SU-DHL-6 (cell line): ENCODE measurements at regions not wholly inside any gene's neighbourhood (a gene's known extent, or its start where the extent isn't known, plus 50 kb on each side); places are given as distances from the start of the nearest gene placed in this dataset.

Experiments
- H2AFZ ChIP-seq: fragments of 200-600 bp; sonication (generic); 2 replicates; pipeline ENCODE4 v1.6.1; 2014; ENCODE audit warnings: low read depth, mild to moderate bottlenecking, moderate library complexity, mixed read lengths, antibody characterized with exemption, low read length; ENCODE audit not compliant: severe bottlenecking
- H3F3A ChIP-seq: fragments of 200-600 bp; shearing (Covaris generic); 2 replicates; pipeline ENCODE4 v1.6.0; 2016; ENCODE audit warnings: antibody characterized with exemption, mild to moderate bottlenecking; ENCODE audit not compliant: insufficient read depth
- H3K27ac ChIP-seq: fragments of 200-600 bp; sonication (generic); 2 replicates; pipeline ENCODE4 v1.5.1; 2016; ENCODE audit warnings: low read depth, mild to moderate bottlenecking, low read length, moderate library complexity, mixed read lengths
- H3K27me3 ChIP-seq: fragments of 200-600 bp; sonication (generic), shearing (Covaris generic); 2 replicates; pipeline ENCODE4 v1.6.0; 2014; ENCODE audit warnings: mild to moderate bottlenecking, low read length
- H3K36me3 ChIP-seq: fragments of 200-600 bp; sonication (generic); 2 replicates; pipeline ENCODE4 v1.6.1; 2014; ENCODE audit warnings: mild to moderate bottlenecking, low read length, mixed read lengths
- H3K4me2 ChIP-seq: fragments of 300-600, 200-600 bp; shearing (Covaris generic), sonication (generic); 2 replicates; pipeline ENCODE4 v1.6.0; 2014; ENCODE audit warnings: low read length, low read depth, mild to moderate bottlenecking; ENCODE audit not compliant: poor library complexity, severe bottlenecking
- H3K4me3 ChIP-seq: fragments of 200-600 bp; sonication (generic); 2 replicates; pipeline ENCODE4 v1.5.1; 2014; ENCODE audit warnings: antibody characterized with exemption, low read length, mild to moderate bottlenecking, mixed read lengths; ENCODE audit not compliant: insufficient read depth, poor library complexity, severe bottlenecking
- H3K79me2 ChIP-seq: fragments of 200-600 bp; sonication (generic); 2 replicates; pipeline ENCODE4 v1.6.1; 2014; ENCODE audit warnings: mild to moderate bottlenecking, low read length, moderate library complexity; ENCODE audit not compliant: insufficient read depth
- H3K9ac ChIP-seq: fragments of 200-600 bp; sonication (generic); 2 replicates; pipeline ENCODE4 v1.7.0; 2014; ENCODE audit warnings: mild to moderate bottlenecking, low read length
- H3K9me2 ChIP-seq: fragments of 200-600 bp; sonication (generic); replicated peaks from 2 replicates; pipeline ENCODE4 v1.6.1; 2014; ENCODE audit warnings: low read length; ENCODE audit not compliant: insufficient read depth
- H3K9me3 ChIP-seq: fragments of 200-600 bp; sonication (generic); 2 replicates; pipeline ENCODE4 v1.6.1; 2014; ENCODE audit warnings: low read length, mixed read lengths; ENCODE audit not compliant: insufficient read depth
- H4K20me1 ChIP-seq: fragments of 200-600 bp; sonication (generic); 2 replicates; pipeline ENCODE4 v1.6.1; 2014; ENCODE audit warnings: low read depth, mild to moderate bottlenecking, antibody characterized with exemption, low read length, moderate library complexity, mixed read lengths
- CTCF ChIP-seq: fragments of 200-600 bp; sonication (generic); IDR thresholded peaks from one replicate; pipeline ENCODE4 v1.5.1; 2017; ENCODE audit warnings: antibody characterized with exemption, mild to moderate bottlenecking, low read length, moderate library complexity; ENCODE audit not compliant: insufficient read depth, poor library complexity, severe bottlenecking
- EZH2phosphoT487 ChIP-seq: fragments of 200-600 bp; sonication (generic), shearing (Covaris generic); conservative IDR thresholded peaks from 2 replicates; pipeline ENCODE4 v1.6.1; 2018; ENCODE audit warnings: mild to moderate bottlenecking, antibody characterized with exemption, low read length, moderate library complexity, mixed read lengths

- no peak overlapping the region for H3K9ac ChIP-seq
- no peak overlapping the region for H3K4me3 ChIP-seq
- no peaks in the 10 kb centered on the region for H3K9me3 ChIP-seq
- H3K36me3 ChIP-seq, result no peaks in the 10 kb centered on the region
- no peaks in the 10 kb centered on the region for H3F3A ChIP-seq
- H3K79me2 ChIP-seq, result no peaks in the 10 kb centered on the region
- H3K9me2 ChIP-seq, result no peaks in the 10 kb centered on the region
- no peak overlapping the region for H3K27ac ChIP-seq
- no peak for TF ChIP-seq EZH2phosphoT487
- no peak for TF ChIP-seq CTCF
- H3K27me3 ChIP-seq, result no peaks in the 10 kb centered on the region
- H3K4me2 ChIP-seq, result no peak overlapping the region
- peak overlapping the region; percentile 87 for H2AFZ ChIP-seq
- H4K20me1 ChIP-seq, result no peaks in the 10 kb centered on the region
These were observed 61.6 kb downstream of the CCDC71L start for GRCh38 chr7:106599343-106599698.

- Histone ChIP-seq H3K36me3 (no peaks in the 10 kb centered on the region), H3K9me2 (no peaks in the 10 kb centered on the region), H3K27ac (no peak overlapping the region), H3K4me2 (peak overlapping the region; percentile 69), H2AFZ (peak overlapping the region; percentile 87), H4K20me1 (no peaks in the 10 kb centered on the region), H3K27me3 (no peaks in the 10 kb centered on the region), H3K9me3 (no peaks in the 10 kb centered on the region), H3K9ac (no peak overlapping the region), H3F3A (no peaks in the 10 kb centered on the region), H3K79me2 (no peaks in the 10 kb centered on the region), H3K4me3 (no peak overlapping the region)
- TF ChIP-seq EZH2phosphoT487, result no peak
- TF ChIP-seq CTCF, result no peak
These were observed 62.2 kb downstream of the CCDC71L start for GRCh38 chr7:106598663-106599342.

DNA sequence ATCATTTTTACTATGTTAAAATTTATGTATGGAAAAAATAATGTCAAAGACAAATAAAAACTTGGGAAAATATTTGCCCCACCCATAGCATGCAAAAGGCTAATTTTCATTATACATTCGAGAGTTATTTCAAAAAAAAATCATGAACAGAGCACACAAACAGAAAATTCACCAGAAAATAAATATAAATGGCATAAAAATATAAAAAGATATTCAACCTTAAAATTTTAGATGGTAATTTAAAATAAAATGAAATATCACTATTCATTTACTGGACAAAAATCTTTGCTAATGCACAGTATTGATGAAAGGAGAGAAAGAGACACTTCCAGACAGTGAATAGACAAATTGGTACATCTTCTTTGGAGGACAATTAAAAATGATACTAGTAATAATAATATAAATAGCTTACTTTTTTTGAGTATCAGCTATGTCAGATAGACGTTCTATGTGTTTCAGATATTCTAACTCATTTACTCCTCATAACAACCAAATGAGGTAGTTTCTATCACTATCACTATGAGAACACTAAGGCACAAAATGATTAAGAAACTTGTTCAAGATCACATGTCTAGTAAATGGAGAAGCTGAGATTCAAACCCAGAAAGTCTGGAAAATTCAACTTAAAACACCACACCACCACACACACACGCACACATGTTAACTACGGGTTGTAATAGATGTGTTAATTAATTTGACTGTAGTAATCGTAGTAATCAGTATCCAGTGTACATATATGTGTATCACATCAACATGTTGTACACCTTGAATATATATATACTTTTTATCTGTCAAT lies 63.0 kb downstream of the CCDC71L start:
- H3F3A ChIP-seq, result no peaks in the 10 kb centered on the region
- no peaks in the 10 kb centered on the region for H3K9me2 ChIP-seq
- no peaks in the 10 kb centered on the region for H3K27me3 ChIP-seq
- peak overlapping the region; percentile 69 for H3K4me2 ChIP-seq
- peak overlapping the region; percentile 87 for H2AFZ ChIP-seq
- TF ChIP-seq CTCF, result no peak
- TF ChIP-seq EZH2phosphoT487, result no peak
- no peaks in the 10 kb centered on the region for H4K20me1 ChIP-seq
- no peaks in the 10 kb centered on the region for H3K79me2 ChIP-seq
- no peaks in the 10 kb centered on the region for H3K36me3 ChIP-seq
- no peak overlapping the region for H3K9ac ChIP-seq
- H3K9me3 ChIP-seq, result no peaks in the 10 kb centered on the region
- H3K27ac ChIP-seq, result no peak overlapping the region
- H3K4me3 ChIP-seq, result no peak overlapping the region
